H7 (cell line): ENCODE measurements at regions not wholly inside any gene's neighbourhood (a gene's known extent, or its start where the extent isn't known, plus 50 kb on each side); places are given as distances from the start of the nearest gene placed in this dataset.

Source experiments
- DNase-seq: peaks from one replicate; pipeline ENCODE4 v3.0.0; 2012
- H3K27me3 ChIP-seq: 2 replicates; pipeline ENCODE4 v1.6.0; 2011; ENCODE audit warnings: mild to moderate bottlenecking, low read length; ENCODE audit not compliant: control insufficient read depth, insufficient read depth
- H3K36me3 ChIP-seq: replicated peaks from 2 replicates; pipeline ENCODE4 v1.5.1; 2011; ENCODE audit warnings: low read length; ENCODE audit not compliant: control insufficient read depth, insufficient read depth
- H3K4me3 ChIP-seq: 2 replicates; pipeline ENCODE4 v1.5.1; 2011; ENCODE audit warnings: low read depth, mild to moderate bottlenecking, control low read depth, low read length, moderate library complexity; ENCODE audit not compliant: insufficient read depth

- H3K4me3 ChIP-seq, result no peak overlapping the region
- H3K27me3 ChIP-seq, result no peaks in the 10 kb centered on the region
- H3K36me3 ChIP-seq, result no peaks in the 10 kb centered on the region
- no peak for DNase-seq
Measured at GRCh38 chr7:81527651-81528050, 242.2 kb downstream of the HGF start.

GRCh38 chr7:81526971-81527370, 242.9 kb downstream of the HGF start:
- no peaks in the 10 kb centered on the region for H3K36me3 ChIP-seq
- no peak for DNase-seq
- H3K27me3 ChIP-seq, result no peaks in the 10 kb centered on the region
- H3K4me3 ChIP-seq, result no peak overlapping the region

DNA sequence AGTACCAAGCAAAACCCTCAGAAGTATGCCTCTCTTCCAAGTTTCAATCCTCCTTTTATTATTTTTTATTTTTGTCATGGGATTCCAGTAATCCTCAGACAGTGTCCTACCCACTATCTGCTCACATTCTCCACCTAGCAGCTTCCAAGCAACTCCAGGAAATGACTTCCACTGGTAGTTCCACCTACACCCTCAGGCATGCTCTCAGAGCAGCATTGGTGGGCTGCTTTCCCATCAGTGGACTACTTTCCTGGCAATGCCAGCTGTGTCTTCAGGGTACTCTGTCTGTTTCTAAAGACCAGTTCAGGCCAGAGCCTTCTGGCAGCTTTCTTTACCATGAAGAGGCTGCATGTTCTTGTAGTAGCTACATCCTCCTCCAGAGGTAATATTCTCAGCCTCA, 244.0 kb downstream of the HGF start:
- Histone ChIP-seq H3K4me3 (no peak overlapping the region), H3K36me3 (no peaks in the 10 kb centered on the region), H3K27me3 (no peaks in the 10 kb centered on the region)
- no peak for DNase-seq

- Histone ChIP-seq H3K27me3 (no peaks in the 10 kb centered on the region), H3K4me3 (no peak overlapping the region), H3K36me3 (no peaks in the 10 kb centered on the region)
- DNase-seq, result no peak
Measured at GRCh38 chr7:81519886-81520285, 250.0 kb downstream of the HGF start.

- DNase-seq, result no peak
- Histone ChIP-seq H3K36me3 (no peaks in the 10 kb centered on the region), H3K27me3 (no peaks in the 10 kb centered on the region), H3K4me3 (no peak overlapping the region)
Measured at GRCh38 chr7:81516898-81517297, 252.9 kb downstream of the HGF start.

DNA sequence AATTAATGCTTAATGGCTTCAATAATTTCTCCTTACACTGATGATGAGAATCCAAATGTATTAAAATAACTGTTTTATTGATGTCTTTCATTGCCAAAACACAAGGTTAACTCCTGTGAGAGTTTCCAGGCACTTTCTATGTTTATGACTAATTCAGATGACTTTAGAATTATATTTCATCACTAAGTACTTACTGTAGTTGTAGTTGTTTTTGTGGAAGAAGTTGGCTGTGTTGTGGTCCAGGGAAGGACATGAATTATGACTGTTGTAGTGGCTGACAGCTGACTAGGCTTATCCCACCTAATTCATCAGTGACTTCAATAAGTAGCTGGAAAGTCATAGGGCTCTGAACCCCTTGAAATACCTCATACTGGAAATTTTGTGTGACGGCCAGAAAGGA, 254.8 kb downstream of the HGF start:
- no peaks in the 10 kb centered on the region for H3K27me3 ChIP-seq
- no peaks in the 10 kb centered on the region for H3K36me3 ChIP-seq
- no peak overlapping the region for H3K4me3 ChIP-seq
- no peak for DNase-seq

GRCh38 chr7:81514546-81514945, 255.3 kb downstream of the HGF start:
- no peak for DNase-seq
- no peak overlapping the region for H3K4me3 ChIP-seq
- no peaks in the 10 kb centered on the region for H3K27me3 ChIP-seq
- H3K36me3 ChIP-seq, result no peaks in the 10 kb centered on the region

GRCh38 chr7:81510122-81510521, 259.7 kb downstream of the HGF start:
- Histone ChIP-seq H3K4me3 (no peak overlapping the region), H3K36me3 (no peaks in the 10 kb centered on the region), H3K27me3 (no peaks in the 10 kb centered on the region)
- DNase-seq, result no peak

DNA sequence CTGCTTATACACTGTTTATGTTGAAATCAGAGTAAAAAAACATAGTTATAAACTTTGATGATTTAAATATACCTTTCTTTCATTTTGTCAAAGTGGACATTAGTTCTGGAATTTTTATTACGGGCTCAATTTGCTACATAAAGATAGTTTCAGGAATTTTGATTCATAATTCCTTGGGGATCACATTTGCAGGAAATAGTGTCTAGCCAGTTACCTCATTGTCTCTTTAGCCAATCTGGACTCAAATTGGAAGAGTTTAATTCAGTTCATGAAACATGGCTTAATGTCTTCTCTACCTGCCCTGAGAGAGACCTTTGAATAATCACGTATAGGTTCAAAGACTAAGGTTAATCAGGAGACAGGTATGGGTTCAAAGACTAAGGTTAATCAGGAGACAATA, 262.6 kb downstream of the HGF start:
- DNase-seq, result no peak
- Histone ChIP-seq H3K36me3 (no peaks in the 10 kb centered on the region), H3K4me3 (no peak overlapping the region), H3K27me3 (no peaks in the 10 kb centered on the region)

DNA sequence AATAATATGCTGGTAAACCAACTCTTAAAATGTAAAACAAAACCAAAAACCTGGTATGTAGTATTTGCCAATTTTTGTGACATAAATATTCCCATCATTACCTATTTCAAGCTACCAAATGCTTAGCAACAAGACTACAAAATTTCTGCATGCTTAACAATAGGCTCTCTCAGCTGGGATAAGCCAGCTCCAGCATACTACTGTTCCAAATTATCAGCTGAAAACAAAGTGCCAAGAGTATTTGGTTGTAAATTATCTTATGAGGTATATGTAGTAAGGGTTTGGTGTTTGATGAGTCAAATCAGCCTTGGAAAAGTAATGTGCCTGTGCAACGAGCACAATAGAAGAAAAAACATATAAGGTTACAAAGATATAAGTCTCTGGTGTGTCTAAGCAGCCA, 263.2 kb downstream of the HGF start:
- H3K4me3 ChIP-seq, result no peak overlapping the region
- DNase-seq, result no peak
- no peaks in the 10 kb centered on the region for H3K27me3 ChIP-seq
- no peaks in the 10 kb centered on the region for H3K36me3 ChIP-seq

DNA sequence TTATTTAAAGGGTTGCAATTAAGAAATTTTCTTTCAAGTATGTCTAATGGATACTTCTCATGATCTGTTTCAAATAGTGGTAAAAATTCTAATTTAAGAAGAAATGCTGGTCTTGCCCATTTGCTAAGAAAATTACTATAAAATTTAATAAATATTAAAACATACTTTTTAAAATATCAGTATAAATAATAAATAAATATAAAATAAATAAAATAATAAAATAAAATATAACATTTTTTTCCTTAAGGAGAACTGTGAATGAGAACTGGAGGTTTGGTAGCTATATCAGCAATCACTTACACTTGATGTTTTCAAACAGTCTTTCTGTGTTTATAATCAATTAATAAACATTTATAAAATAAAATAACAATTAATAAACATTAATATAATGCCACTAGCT, 266.1 kb downstream of the HGF start:
- H3K27me3 ChIP-seq, result no peaks in the 10 kb centered on the region
- no peaks in the 10 kb centered on the region for H3K36me3 ChIP-seq
- DNase-seq, result no peak
- H3K4me3 ChIP-seq, result no peak overlapping the region

- Histone ChIP-seq H3K27me3 (no peaks in the 10 kb centered on the region), H3K4me3 (no peak overlapping the region), H3K36me3 (no peaks in the 10 kb centered on the region)
- no peak for DNase-seq
Measured at GRCh38 chr7:81503336-81503735, 266.5 kb downstream of the HGF start.

DNA sequence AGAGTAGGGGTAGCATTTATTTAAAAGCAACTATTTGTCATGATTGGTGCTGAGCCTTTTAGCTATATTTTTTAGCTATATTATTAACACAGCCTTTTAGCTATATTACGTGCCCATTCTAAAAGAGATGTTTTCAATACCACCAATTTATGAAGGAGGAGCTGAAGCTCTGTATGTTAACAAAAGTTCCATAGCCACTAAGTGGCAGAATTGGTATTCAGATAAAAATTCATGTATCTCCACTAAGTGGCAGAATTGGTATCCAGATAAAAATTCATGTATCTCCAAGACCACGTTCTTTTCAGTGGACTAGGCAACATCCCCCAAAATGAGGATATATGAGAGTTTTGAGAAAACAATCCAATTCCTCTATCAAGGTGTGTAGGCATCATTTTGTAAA, 268.6 kb downstream of the HGF start:
- no peaks in the 10 kb centered on the region for H3K27me3 ChIP-seq
- H3K4me3 ChIP-seq, result no peak overlapping the region
- H3K36me3 ChIP-seq, result no peaks in the 10 kb centered on the region
- no peak for DNase-seq

DNA sequence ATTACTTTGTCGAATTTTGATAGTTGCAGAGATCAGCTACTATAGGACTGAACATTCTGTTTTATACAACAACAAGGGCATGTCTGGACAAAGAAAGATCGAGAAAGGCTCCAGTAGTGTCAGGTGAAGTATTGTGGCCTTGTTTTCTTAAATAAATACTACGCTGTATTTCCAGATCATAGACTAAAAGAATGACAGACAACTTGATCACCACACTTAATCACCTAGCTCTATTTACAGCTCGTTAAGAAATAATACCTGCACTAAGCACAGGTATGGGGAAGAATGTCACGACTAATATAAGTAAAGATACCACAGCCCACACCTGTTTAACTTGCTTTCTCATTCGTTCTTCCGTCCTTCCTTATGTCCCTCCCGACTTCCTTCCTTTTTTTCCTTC, 269.2 kb downstream of the HGF start:
- no peaks in the 10 kb centered on the region for H3K36me3 ChIP-seq
- H3K4me3 ChIP-seq, result no peak overlapping the region
- DNase-seq, result no peak
- H3K27me3 ChIP-seq, result no peaks in the 10 kb centered on the region

- H3K4me3 ChIP-seq, result no peak overlapping the region
- peak; percentile 6 for DNase-seq
- no peaks in the 10 kb centered on the region for H3K27me3 ChIP-seq
- no peaks in the 10 kb centered on the region for H3K36me3 ChIP-seq
Measured at GRCh38 chr7:81499262-81500116, 270.4 kb downstream of the HGF start.

DNA sequence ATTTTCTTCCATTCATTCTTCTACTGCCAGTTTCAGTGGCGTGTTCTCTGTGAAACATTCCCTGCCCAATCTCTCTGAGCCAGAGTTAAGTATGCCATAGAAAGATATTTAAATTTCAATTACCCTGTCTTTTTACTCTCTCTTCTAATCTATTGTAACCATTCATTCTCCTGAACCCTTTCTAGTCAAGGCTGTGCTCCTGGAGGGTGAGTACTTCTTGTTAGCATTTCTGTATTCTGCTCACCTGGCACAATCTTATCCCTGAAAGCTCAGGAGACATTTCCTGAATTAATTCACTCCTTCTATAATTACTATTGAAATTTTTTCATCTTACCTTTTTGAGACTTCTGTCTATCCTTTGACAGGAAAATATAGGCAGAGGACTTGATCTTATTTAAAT, 271.7 kb downstream of the HGF start:
- no peak for DNase-seq
- H3K4me3 ChIP-seq, result no peak overlapping the region
- no peaks in the 10 kb centered on the region for H3K36me3 ChIP-seq
- no peaks in the 10 kb centered on the region for H3K27me3 ChIP-seq
